Gastroesophageal sphincter (tissue), 4 donors: ENCODE measurements at regions not wholly inside any gene's neighbourhood (a gene's known extent, or its start where the extent isn't known, plus 50 kb on each side); places are given as distances from the start of the nearest gene placed in this dataset.

Source experiments
- ATAC-seq: fragments of 150-250 bp; one replicate; pipeline ENCODE4 v1.9.1; 2016; ENCODE audit warnings: mild to moderate bottlenecking, moderate library complexity
- H3K27ac ChIP-seq, 4 donors: fragments of 200-600 bp; sonication (generic) in 3 of 4; 1 replicate in 3 of 4; 2 replicates in 1 of 4; pipeline ENCODE4 v1.5.1; 2016 to 2019
- H3K27me3 ChIP-seq: fragments of 200-600 bp; sonication (generic); one replicate; pipeline ENCODE4 v1.5.1; 2019
- H3K36me3 ChIP-seq, 2 donors: fragments of 200-600 bp; sonication (generic); one replicate each; pipeline ENCODE4 v1.5.1; 2019; ENCODE audit warnings: control low read depth in 1 of 2
- H3K4me1 ChIP-seq, 3 donors: fragments of 200-600 bp; sonication (generic); 1 replicate in 2 of 3; 2 replicates in 1 of 3; pipeline ENCODE4 v1.5.1; 2016 to 2019; ENCODE audit warnings: control low read depth in 2 of 3
- H3K4me3 ChIP-seq, 2 donors: fragments of 200-600 bp; sonication (generic); one replicate each; pipeline ENCODE4 v1.5.1; 2019; ENCODE audit warnings: mild to moderate bottlenecking in 1 of 2, moderate library complexity in 1 of 2
- H3K9me3 ChIP-seq, 3 donors: fragments of 200-600 bp; sonication (generic); one replicate each; pipeline ENCODE4 v1.5.1; 2017 to 2019; ENCODE audit warnings: control low read depth in 2 of 3
- EP300 ChIP-seq: sonication (generic); formaldehyde crosslinking; IDR thresholded peaks from one replicate; pipeline ENCODE4 v1.6.1; 2017; ENCODE audit warnings: antibody characterized with exemption, mild to moderate bottlenecking
- POLR2A ChIP-seq, 2 donors: fragments of 450-650 bp; IDR thresholded peaks; one replicate each; pipeline ENCODE4 v1.6.1; 2017; ENCODE audit warnings: antibody characterized with exemption in 2 of 2, mild to moderate bottlenecking in 2 of 2, moderate library complexity in 1 of 2
- POLR2AphosphoS5 ChIP-seq: sonication (generic); formaldehyde crosslinking; IDR thresholded peaks from one replicate; pipeline ENCODE4 v1.6.1; 2017; ENCODE audit warnings: antibody characterized with exemption
- WGBS, 2 donors: methylation state at CpG; one replicate each; pipeline ENCODE4 v1.1.5; 2018; ENCODE audit warnings: low coverage in 1 of 2; 5-methylcytosine and 5-hydroxymethylcytosine counted together
- TF ChIP-seq, protein P1 (sequence below), 4 experiments: fragments of 200-600 bp in 2 of 4; fragments of 450-650 bp in 2 of 4; sonication (generic) in 1 of 4; IDR thresholded peaks; one replicate each; pipeline ENCODE4 v1.5.1; 2017 to 2019; ENCODE audit warnings: antibody characterized with exemption in 4 of 4, mild to moderate bottlenecking in 2 of 4, moderate library complexity in 2 of 4

DNA sequence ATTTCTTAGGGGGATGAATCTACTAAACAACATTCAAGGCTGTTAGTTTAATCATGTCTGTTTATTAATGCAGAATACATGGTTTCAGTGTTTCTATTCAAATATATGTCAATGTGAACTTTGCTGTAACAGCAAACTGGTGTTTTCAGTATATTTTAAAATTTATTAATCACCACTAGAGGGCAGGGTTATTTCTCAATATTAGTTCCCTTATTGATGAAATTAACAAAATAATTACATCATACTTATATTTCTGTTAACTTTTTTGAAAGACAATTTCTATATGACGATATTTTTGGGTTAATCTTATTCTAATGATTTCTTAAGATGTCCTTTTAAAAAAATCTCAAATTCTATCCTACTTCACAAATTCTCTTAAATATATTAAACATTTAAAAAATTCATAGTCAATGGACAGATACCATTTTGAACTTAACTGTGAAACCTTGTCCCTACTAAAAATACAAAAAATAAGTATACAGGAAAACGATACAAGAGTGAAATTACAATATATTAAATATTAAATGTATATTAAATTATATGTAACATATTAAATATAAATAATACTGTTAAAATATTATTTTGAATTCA is 1034.1 kb upstream of the PRMT6 start:
- Histone ChIP-seq H3K9me3 (no peaks in the 10 kb centered on the region), H3K27ac (no peak overlapping the region), H3K27me3 (no peaks in the 10 kb centered on the region), H3K36me3 (no peaks in the 10 kb centered on the region), H3K4me3 (no peak overlapping the region), H3K4me1 (no peaks in the 10 kb centered on the region)
- WGBS, 2 donors = 28 to 42% methylated on average over 2 of the region's 2 CpGs
- no peak for ATAC-seq
- TF ChIP-seq POLR2A (IDR thresholded peaks at IDR 0.05) (no peak), EP300 (no peak), POLR2AphosphoS5 (no peak)
- TF ChIP-seq, protein P1, sequence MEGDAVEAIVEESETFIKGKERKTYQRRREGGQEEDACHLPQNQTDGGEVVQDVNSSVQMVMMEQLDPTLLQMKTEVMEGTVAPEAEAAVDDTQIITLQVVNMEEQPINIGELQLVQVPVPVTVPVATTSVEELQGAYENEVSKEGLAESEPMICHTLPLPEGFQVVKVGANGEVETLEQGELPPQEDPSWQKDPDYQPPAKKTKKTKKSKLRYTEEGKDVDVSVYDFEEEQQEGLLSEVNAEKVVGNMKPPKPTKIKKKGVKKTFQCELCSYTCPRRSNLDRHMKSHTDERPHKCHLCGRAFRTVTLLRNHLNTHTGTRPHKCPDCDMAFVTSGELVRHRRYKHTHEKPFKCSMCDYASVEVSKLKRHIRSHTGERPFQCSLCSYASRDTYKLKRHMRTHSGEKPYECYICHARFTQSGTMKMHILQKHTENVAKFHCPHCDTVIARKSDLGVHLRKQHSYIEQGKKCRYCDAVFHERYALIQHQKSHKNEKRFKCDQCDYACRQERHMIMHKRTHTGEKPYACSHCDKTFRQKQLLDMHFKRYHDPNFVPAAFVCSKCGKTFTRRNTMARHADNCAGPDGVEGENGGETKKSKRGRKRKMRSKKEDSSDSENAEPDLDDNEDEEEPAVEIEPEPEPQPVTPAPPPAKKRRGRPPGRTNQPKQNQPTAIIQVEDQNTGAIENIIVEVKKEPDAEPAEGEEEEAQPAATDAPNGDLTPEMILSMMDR (IDR thresholded peaks at IDR 0.05) = peak in 1 of 4 experiments; percentile 16

DNA sequence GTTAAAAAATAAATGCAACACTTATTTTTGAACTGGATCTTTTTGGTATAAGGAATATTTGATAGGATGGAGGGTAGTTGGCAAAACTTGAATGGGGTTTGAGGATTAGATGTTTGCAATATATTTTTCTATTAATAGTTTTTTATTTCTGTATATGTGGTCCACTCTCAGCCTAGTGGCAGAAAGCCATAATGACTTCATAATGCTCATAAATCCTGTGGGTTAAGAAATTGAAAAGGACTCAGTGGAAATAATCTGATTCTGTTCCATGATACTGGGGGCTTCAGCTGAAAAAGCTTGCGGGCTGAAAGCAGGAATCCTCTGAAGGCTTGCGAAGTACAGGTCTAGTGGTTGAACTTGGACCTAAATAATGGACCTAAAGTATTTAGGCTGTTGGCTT is 1028.6 kb upstream of the PRMT6 start:
- WGBS, 2 donors = 80 to 92% methylated on average over 1 to 2 of the region's 2 CpGs

DNA sequence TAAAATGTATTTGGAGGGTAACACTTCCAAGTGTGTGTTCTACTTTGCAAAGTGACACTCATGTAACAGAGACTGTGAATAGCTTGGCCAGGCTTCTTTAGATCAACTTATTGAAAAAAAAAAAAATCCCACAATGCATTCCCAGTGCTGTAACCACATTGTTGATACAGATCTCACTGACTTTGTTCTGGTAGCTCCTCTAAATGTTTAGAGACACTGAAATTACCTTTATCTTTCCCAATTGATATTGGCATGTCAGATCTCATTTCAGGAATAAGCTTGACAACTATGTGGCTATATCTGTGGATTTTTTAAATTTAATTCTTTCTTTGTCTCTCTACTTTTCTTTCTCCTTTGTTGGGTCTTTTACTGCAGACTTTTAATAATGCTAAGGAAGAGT is 1018.9 kb upstream of the PRMT6 start:
- no peaks in the 10 kb centered on the region for H3K36me3 ChIP-seq
- no peak for ATAC-seq
- H3K27ac ChIP-seq = no peak overlapping the region
- no peak overlapping the region for H3K4me3 ChIP-seq
- no peaks in the 10 kb centered on the region for H3K4me1 ChIP-seq
- no peaks in the 10 kb centered on the region for H3K27me3 ChIP-seq
- peaks cover 0 to 6% (median 0%) of the 10 kb centered on the region in 3 donors for H3K9me3 ChIP-seq
- TF ChIP-seq EP300 (no peak), POLR2A (IDR thresholded peaks at IDR 0.05) (no peak), POLR2AphosphoS5 (no peak)
- TF ChIP-seq, protein P1 (IDR thresholded peaks at IDR 0.05) = no peak

More for the DNA sequence above, 1028.6 kb upstream of the PRMT6 start:
- ATAC-seq = no peak
- TF ChIP-seq EP300 (no peak), POLR2A (IDR thresholded peaks at IDR 0.05) (no peak), POLR2AphosphoS5 (no peak)
- TF ChIP-seq, protein P1 (IDR thresholded peaks at IDR 0.05) = no peak
- H3K4me3 ChIP-seq = no peak overlapping the region
- no peak overlapping the region for H3K27ac ChIP-seq
- no peaks in the 10 kb centered on the region for H3K9me3 ChIP-seq
- no peaks in the 10 kb centered on the region for H3K36me3 ChIP-seq
- H3K27me3 ChIP-seq = no peaks in the 10 kb centered on the region
- no peaks in the 10 kb centered on the region for H3K4me1 ChIP-seq

DNA sequence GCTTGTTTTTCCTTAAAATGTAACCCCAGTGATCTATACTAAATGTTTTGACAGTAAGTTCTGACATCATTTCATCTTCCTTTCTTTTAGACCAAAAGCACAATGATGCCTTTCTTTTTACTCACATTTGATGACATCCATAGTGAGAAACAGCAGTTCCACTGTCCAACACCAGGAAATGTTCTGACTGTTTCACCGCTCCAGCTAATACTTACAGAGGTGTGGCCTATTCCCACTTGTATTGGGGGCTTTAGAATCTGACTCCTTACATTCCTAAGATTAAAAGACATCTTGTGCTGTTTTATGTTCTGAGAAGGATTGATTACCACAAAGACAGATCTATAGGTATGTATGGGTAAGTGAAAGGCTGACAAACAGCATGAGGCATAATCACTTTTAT is 1018.2 kb upstream of the PRMT6 start:
- 50 to 77% methylated on average over 1 of the region's 1 CpG for WGBS, 2 donors
- no peaks in the 10 kb centered on the region for H3K4me1 ChIP-seq
- no peaks in the 10 kb centered on the region for H3K36me3 ChIP-seq
- TF ChIP-seq POLR2A (IDR thresholded peaks at IDR 0.05) (no peak), POLR2AphosphoS5 (no peak), EP300 (no peak)
- TF ChIP-seq, protein P1 (IDR thresholded peaks at IDR 0.05) = no peak
- H3K4me3 ChIP-seq = no peak overlapping the region
- H3K27me3 ChIP-seq = no peaks in the 10 kb centered on the region
- H3K9me3 ChIP-seq = peaks cover 0 to 6% (median 0%) of the 10 kb centered on the region in 3 donors
- no peak for ATAC-seq
- no peak overlapping the region for H3K27ac ChIP-seq

DNA sequence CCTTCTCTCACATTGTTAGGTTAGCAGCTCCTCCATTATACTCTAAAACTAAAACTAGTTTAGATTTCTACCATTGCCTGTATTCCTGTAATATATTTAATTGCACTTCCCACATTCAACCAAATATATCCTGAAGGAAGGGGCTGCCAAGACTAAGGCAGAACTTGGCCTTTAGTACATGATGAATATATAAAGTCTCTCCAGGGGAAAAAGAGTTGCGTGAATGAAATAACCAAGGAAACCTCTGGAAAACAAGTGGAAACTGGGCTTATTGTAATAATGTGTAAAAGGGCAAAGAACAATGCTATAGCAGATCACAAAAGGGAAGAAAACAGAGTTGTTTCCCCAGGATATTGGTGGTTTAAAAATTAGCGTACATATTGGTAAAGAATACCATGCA is 1012.5 kb upstream of the PRMT6 start:
- no peak for ATAC-seq
- Histone ChIP-seq H3K36me3 (no peaks in the 10 kb centered on the region), H3K27ac (no peak overlapping the region), H3K4me3 (no peak overlapping the region), H3K4me1 (no peaks in the 10 kb centered on the region), H3K9me3 (peaks cover 0 to 6% (median 0%) of the 10 kb centered on the region in 3 donors), H3K27me3 (no peaks in the 10 kb centered on the region)
- no peak for TF ChIP-seq POLR2A (IDR thresholded peaks at IDR 0.05)
- TF ChIP-seq, protein P1 (IDR thresholded peaks at IDR 0.05) = no peak
- no peak for TF ChIP-seq POLR2AphosphoS5
- no peak for TF ChIP-seq EP300
- WGBS, 2 donors = 83% methylated on average over 2 of the region's 2 CpGs
